HG03060 (cell line): ENCODE measurements at regions not wholly inside any gene's neighbourhood (a gene's known extent, or its start where the extent isn't known, plus 50 kb on each side); places are given as distances from the start of the nearest gene placed in this dataset.
"Not testable (repeated sequence)": the region's sequence is repeated elsewhere in the genome, so short reads cannot be mapped to it uniquely, and the experiment has no call there.

Experiments used
- ATAC-seq: cut with Tn5 transposase; IDR thresholded peaks from one replicate; pipeline ENCODE4 v1.9.1; 2021; ENCODE audit warnings: low read depth, moderate number of reproducible peaks; ENCODE audit not compliant: unreplicated experiment

- no peak for ATAC-seq
These were observed 149.3 kb downstream of the TGFB2 start for GRCh38 chr1:218494449-218494852.

GRCh38 chr1:218495931-218496330 is 150.8 kb downstream of the TGFB2 start:
- ATAC-seq, result no peak

- no peak for ATAC-seq
These were observed 151.4 kb downstream of the TGFB2 start for GRCh38 chr1:218496561-218496960.

GRCh38 chr1:218498056-218498938 is 153.2 kb downstream of the TGFB2 start:
- no peak for ATAC-seq

- no peak for ATAC-seq
These were observed 154.0 kb downstream of the TGFB2 start for GRCh38 chr1:218499011-218499691.

GRCh38 chr1:218499911-218500310 is 154.8 kb downstream of the TGFB2 start:
- no peak for ATAC-seq

- ATAC-seq, result no peak
These were observed 156.0 kb downstream of the TGFB2 start for GRCh38 chr1:218501161-218501560.

GRCh38 chr1:218502383-218502782 is 157.2 kb downstream of the TGFB2 start:
- ATAC-seq, result no peak

- no peak for ATAC-seq
These were observed 158.0 kb downstream of the TGFB2 start for GRCh38 chr1:218503102-218503501.

- no peak for ATAC-seq
These were observed 162.3 kb downstream of the TGFB2 start for GRCh38 chr1:218507355-218508002.

- ATAC-seq, result no peak
These were observed 165.1 kb downstream of the TGFB2 start for GRCh38 chr1:218510153-218510772.

GRCh38 chr1:218513328-218513727 is 168.2 kb downstream of the TGFB2 start:
- ATAC-seq, result no peak

- no peak for ATAC-seq
These were observed 169.6 kb downstream of the TGFB2 start for GRCh38 chr1:218514689-218515088.

- ATAC-seq, result no peak
These were observed 171.4 kb downstream of the TGFB2 start for GRCh38 chr1:218516526-218516925.

- no peak for ATAC-seq
These were observed 172.3 kb downstream of the TGFB2 start for GRCh38 chr1:218517459-218517858.

- no peak for ATAC-seq
These were observed 173.1 kb downstream of the TGFB2 start for GRCh38 chr1:218518216-218518740.

- ATAC-seq, result not testable (repeated sequence)
These were observed 175.5 kb downstream of the TGFB2 start for GRCh38 chr1:218520646-218521045.

GRCh38 chr1:218521414-218522169 is 176.5 kb downstream of the TGFB2 start:
- no peak for ATAC-seq

- no peak for ATAC-seq
These were observed 179.4 kb downstream of the TGFB2 start for GRCh38 chr1:218524526-218524925.

- ATAC-seq, result no peak
These were observed 179.9 kb downstream of the TGFB2 start for GRCh38 chr1:218525031-218525430.
